ENCODE measurements at regions not wholly inside any gene's neighbourhood (a gene's known extent, or its start where the extent isn't known, plus 50 kb on each side); places are given as distances from the start of the nearest gene placed in this dataset.

GRCh38 chr6:154583546-154584188, 73.2 kb upstream of the CNKSR3 start:
- TF ChIP-seq CTCF (IDR thresholded peaks at IDR 0.05; ENCODE audit: insufficient read depth, low read length, poor library complexity, severe bottlenecking), result no peak
- TF ChIP-seq EZH2phosphoT487 (conservative IDR thresholded peaks at IDR 0.05; ENCODE audit: low read length), result no peak
- Histone ChIP-seq H3K9me2 (replicated peaks; ENCODE audit: insufficient read depth, low read length) (no peaks in the 10 kb centered on the region; the same call in 1 of the 2 replicates), H3K9ac (ENCODE audit: low read length) (no peak overlapping the region), H3F3A (ENCODE audit: insufficient read depth) (no peaks in the 10 kb centered on the region), H3K36me3 (ENCODE audit: low read length) (no peaks in the 10 kb centered on the region), H3K79me2 (ENCODE audit: insufficient read depth, low read length) (no peaks in the 10 kb centered on the region), H3K9me3 (ENCODE audit: insufficient read depth, low read length) (no peaks in the 10 kb centered on the region), H3K4me2 (ENCODE audit: low read depth, low read length, poor library complexity, severe bottlenecking) (no peak overlapping the region), H2AFZ (ENCODE audit: low read depth, low read length, severe bottlenecking) (no peak overlapping the region), H3K4me3 (ENCODE audit: insufficient read depth, low read length, poor library complexity, severe bottlenecking) (no peak overlapping the region), H3K27ac (ENCODE audit: low read depth, low read length) (no peak overlapping the region), H4K20me1 (ENCODE audit: low read depth, low read length) (no peaks in the 10 kb centered on the region), H3K27me3 (ENCODE audit: low read length) (no peaks in the 10 kb centered on the region)

- no peaks in the 10 kb centered on the region for H3K27me3 ChIP-seq (ENCODE audit: low read length)
- no peak for TF ChIP-seq CTCF (IDR thresholded peaks at IDR 0.05; ENCODE audit: insufficient read depth, low read length, poor library complexity, severe bottlenecking)
- TF ChIP-seq EZH2phosphoT487 (conservative IDR thresholded peaks at IDR 0.05; ENCODE audit: low read length), result no peak
- H3K4me2 ChIP-seq (ENCODE audit: low read depth, low read length, poor library complexity, severe bottlenecking), result no peak overlapping the region
Observed at GRCh38 chr6:154590756-154591155, 80.3 kb upstream of the CNKSR3 start.

GRCh38 chr6:154591234-154591633, 80.7 kb upstream of the CNKSR3 start:
- Histone ChIP-seq H3F3A (ENCODE audit: insufficient read depth) (no peaks in the 10 kb centered on the region), H3K4me2 (ENCODE audit: low read depth, low read length, poor library complexity, severe bottlenecking) (no peak overlapping the region), H3K4me3 (ENCODE audit: insufficient read depth, low read length, poor library complexity, severe bottlenecking) (no peak overlapping the region), H2AFZ (ENCODE audit: low read depth, low read length, severe bottlenecking) (no peak overlapping the region), H3K27me3 (ENCODE audit: low read length) (no peaks in the 10 kb centered on the region), H4K20me1 (ENCODE audit: low read depth, low read length) (no peaks in the 10 kb centered on the region), H3K9me2 (replicated peaks; ENCODE audit: insufficient read depth, low read length) (no peaks in the 10 kb centered on the region), H3K79me2 (ENCODE audit: insufficient read depth, low read length) (no peaks in the 10 kb centered on the region), H3K36me3 (ENCODE audit: low read length) (no peaks in the 10 kb centered on the region), H3K27ac (ENCODE audit: low read depth, low read length) (no peak overlapping the region), H3K9ac (ENCODE audit: low read length) (no peak overlapping the region), H3K9me3 (ENCODE audit: insufficient read depth, low read length) (no peaks in the 10 kb centered on the region)
- no peak for TF ChIP-seq EZH2phosphoT487 (conservative IDR thresholded peaks at IDR 0.05; ENCODE audit: low read length)
- no peak for TF ChIP-seq CTCF (IDR thresholded peaks at IDR 0.05; ENCODE audit: insufficient read depth, low read length, poor library complexity, severe bottlenecking)

More at GRCh38 chr6:154590756-154591155, 80.3 kb upstream of the CNKSR3 start:
- Histone ChIP-seq H3F3A (ENCODE audit: insufficient read depth) (no peaks in the 10 kb centered on the region), H2AFZ (ENCODE audit: low read depth, low read length, severe bottlenecking) (no peak overlapping the region), H3K36me3 (ENCODE audit: low read length) (no peaks in the 10 kb centered on the region), H3K4me3 (ENCODE audit: insufficient read depth, low read length, poor library complexity, severe bottlenecking) (no peak overlapping the region), H3K27ac (ENCODE audit: low read depth, low read length) (no peak overlapping the region), H4K20me1 (ENCODE audit: low read depth, low read length) (no peaks in the 10 kb centered on the region), H3K9me3 (ENCODE audit: insufficient read depth, low read length) (no peaks in the 10 kb centered on the region), H3K79me2 (ENCODE audit: insufficient read depth, low read length) (no peaks in the 10 kb centered on the region), H3K9me2 (replicated peaks; ENCODE audit: insufficient read depth, low read length) (no peaks in the 10 kb centered on the region), H3K9ac (ENCODE audit: low read length) (no peak overlapping the region)
